ENCODE measurements at regions not wholly inside any gene's neighbourhood (a gene's known extent, or its start where the extent isn't known, plus 50 kb on each side); places are given as distances from the start of the nearest gene placed in this dataset.

- no peak for TF ChIP-seq CTCF (IDR thresholded peaks at IDR 0.05; ENCODE audit: insufficient read depth, low read length)
- TF ChIP-seq POLR2AphosphoS5 (IDR thresholded peaks at IDR 0.05; ENCODE audit: low read depth): no peak
Measured at GRCh38 chr1:121544500-121544899, 359.7 kb downstream of the SRGAP2C start.
